DND-41 (cell line): ENCODE measurements at regions not wholly inside any gene's neighbourhood (a gene's known extent, or its start where the extent isn't known, plus 50 kb on each side); places are given as distances from the start of the nearest gene placed in this dataset.

Experiments
- EZH2 ChIP-seq: IDR thresholded peaks from 3 replicates; pipeline ENCODE4 v1.6.1; 2012; ENCODE audit warnings: borderline replicate concordance, low read depth, mild to moderate bottlenecking, moderate library complexity, low read length, inconsistent platforms; ENCODE audit not compliant: severe bottlenecking
- TF ChIP-seq, protein P1 (sequence below): IDR thresholded peaks from 2 replicates; pipeline ENCODE4 v1.5.1; 2012; ENCODE audit warnings: borderline replicate concordance, low read length, moderate library complexity, mild to moderate bottlenecking; ENCODE audit not compliant: poor library complexity, severe bottlenecking; ENCODE audit errors: extremely low read depth

DNA sequence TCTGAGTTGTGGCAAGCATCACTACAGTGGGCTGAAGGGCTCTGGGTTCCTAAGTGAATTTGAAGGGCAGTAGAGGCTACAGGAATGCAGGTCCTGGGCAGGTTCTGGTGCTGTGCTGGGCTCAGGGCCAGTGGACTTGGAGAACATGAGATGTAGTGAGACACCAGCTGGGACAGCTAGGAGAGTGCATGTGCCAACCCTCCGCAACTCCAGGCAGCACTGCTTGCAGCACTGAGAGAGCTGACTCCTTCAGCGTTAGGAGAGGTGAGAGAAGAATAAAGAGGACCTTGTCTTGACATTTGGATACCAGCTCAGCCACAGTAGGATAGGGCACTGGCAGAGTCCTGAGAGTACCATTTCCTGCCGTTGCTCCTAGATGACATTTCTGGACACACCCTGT is 739.9 kb upstream of the PRR20A start:
- TF ChIP-seq, protein P1, sequence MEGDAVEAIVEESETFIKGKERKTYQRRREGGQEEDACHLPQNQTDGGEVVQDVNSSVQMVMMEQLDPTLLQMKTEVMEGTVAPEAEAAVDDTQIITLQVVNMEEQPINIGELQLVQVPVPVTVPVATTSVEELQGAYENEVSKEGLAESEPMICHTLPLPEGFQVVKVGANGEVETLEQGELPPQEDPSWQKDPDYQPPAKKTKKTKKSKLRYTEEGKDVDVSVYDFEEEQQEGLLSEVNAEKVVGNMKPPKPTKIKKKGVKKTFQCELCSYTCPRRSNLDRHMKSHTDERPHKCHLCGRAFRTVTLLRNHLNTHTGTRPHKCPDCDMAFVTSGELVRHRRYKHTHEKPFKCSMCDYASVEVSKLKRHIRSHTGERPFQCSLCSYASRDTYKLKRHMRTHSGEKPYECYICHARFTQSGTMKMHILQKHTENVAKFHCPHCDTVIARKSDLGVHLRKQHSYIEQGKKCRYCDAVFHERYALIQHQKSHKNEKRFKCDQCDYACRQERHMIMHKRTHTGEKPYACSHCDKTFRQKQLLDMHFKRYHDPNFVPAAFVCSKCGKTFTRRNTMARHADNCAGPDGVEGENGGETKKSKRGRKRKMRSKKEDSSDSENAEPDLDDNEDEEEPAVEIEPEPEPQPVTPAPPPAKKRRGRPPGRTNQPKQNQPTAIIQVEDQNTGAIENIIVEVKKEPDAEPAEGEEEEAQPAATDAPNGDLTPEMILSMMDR = no peak
- TF ChIP-seq EZH2 = no peak
